ENCODE measurements at regions not wholly inside any gene's neighbourhood (a gene's known extent, or its start where the extent isn't known, plus 50 kb on each side); places are given as distances from the start of the nearest gene placed in this dataset.

DNA sequence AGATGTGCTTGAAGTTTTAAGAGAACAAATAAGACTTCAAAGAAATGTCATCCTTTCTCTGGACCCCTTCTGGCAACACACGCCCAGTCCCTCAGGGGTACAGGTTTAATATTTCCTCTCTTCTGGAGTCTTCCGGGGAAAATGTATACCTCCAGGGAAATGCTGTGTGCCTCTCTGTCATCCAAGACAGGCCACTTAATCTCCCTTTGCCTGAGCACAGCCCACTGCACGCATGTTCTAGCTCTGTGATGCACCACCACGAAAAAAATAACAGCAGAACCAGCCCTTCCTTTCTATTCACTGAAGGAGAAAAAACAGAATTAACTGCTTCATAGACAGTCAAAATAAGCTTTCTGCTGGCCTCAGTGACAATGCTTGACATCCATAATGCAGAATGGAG is 140.1 kb downstream of the RBFOX3 start:
- DNase-seq (ENCODE audit: low read depth), result no peak

DNA sequence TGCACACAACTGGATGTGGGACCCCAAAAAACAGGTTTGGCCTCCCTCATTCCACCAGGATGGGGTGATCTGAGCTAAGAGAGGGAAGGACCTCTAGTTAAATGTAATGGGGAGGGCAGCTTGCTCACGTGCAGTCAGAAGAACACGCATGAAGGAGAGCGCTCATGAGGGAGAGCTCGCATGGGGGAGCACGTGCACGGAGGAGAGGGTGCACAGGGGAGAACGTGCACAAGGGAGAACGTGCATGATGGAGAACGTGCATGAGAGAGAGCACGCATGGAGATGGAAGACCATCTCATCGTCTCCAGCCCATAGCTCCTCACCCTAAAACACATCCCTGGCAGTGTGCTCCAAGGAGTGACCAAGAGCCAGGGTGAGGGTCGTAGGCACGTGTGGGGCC is 141.2 kb downstream of the RBFOX3 start:
- DNase-seq (ENCODE audit: low read depth), result no peak

DNA sequence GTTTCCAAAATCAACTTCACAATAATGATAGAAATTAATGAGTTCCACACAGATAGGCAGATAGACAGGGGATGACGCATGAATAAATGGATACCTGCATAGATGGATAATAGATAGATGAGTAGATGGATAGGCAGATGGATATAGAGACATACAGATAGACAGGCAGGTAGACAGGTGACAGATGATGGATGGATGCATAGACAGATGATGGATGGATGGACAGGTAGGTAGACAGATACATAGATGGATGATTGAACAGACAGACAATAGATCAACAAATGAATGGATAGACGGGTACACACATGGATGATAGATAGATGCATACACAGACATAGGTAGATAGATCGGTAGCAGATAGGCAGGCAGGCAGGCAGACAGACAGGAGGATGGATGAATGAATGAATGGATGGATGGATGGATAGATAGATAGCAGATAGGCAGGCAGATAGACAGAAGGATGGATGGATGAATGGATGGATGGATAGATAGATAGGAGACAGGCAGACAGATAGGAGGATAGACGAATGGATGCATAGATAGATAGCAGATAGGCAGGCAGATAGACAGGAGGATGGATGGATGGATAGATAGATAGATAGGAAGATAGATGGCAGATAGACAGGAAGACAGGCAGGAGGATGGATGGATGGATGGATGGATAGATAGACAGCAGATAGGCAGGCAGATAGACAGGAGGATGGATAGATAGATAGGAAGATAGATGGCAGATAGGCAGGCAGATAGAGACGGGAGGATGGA is 142.5 kb downstream of the RBFOX3 start:
- no peak for DNase-seq (ENCODE audit: low read depth)

DNA sequence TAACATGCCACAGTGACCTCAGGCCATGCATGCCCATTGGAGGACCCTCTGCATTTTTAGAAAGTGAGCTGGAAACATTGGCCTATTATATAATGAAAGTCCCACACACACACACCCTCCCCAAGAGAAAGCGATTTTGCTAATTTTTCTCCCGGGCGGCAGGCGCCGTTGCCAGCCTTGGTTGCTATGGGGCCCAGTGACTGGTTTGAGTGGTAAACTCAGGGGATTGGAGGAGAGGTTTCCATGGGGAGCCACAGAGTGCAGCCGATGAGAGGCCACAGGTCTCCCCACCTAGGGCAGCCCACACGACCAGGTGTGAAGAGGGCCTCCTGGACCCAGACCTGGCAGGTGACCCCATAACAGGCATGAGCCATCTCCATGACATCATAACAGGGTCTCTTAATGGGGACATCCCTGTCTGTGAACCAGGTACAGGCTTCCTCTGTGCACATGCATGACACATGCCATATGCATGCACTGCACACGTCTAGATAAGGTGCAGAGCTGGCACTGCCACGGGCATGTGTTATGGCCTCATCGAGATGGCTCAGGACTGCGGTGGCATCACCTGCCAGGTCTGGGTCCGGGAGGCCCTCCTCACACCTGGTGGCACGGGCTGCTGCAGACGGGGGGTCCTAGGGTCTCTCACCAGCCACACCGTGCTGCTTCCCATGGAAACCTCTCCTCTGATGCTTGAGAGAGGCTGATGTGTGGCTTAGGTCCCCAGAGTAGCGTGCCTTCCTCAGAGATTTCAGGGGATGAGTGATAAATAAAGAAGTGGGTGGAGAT is 144.1 kb downstream of the RBFOX3 start:
- no peak for DNase-seq (ENCODE audit: low read depth)

DNA sequence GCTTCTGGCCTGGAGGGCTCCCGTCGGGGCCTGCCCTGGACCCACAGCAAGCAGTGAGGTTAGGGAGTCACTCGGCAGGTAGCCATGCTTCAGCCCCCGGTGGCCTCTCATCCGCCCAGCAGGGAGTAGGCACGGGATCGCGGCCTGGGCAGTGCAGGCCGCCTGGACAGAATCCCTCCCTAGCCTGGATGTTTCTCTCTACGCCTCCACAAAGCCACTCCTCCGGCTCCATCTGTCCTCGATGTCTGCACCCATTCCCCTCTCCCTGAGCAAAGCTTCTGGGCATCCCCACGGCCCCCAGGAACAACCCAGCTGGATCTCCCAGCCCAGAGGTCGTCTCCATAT is 145.2 kb downstream of the RBFOX3 start:
- DNase-seq (ENCODE audit: low read depth), result no peak

DNA sequence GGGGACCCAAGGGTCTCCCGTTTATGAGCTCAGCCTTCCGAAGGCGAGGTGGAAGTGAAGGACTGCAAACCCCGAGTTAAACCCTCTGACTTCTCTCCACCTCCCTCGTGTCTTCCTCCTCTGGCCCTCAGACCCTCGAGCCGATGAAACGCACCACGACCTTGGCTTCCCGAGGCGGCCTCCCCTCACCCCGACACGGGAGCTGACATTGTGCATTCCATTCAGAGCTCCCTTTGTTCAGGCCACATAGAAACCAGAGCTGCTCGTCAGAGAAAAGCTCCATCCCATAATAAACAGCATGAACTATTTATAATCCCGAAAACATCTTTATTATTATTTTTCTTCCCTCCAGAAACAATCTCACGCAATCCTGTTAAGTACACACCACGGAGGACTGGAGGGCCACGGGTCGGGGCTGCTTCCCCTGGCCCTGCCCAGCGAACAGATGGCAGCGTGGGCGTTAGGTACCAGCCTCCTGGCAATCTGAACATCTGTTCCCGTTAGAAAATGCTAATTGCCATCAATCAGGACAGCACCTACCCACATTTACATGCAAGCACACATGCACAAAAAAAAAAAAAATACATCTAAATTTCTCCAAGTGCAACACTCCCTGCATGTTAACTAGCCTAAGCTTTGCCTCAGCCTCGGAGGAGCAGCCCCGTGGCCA is 145.7 kb downstream of the RBFOX3 start:
- DNase-seq (ENCODE audit: low read depth), result no peak

DNA sequence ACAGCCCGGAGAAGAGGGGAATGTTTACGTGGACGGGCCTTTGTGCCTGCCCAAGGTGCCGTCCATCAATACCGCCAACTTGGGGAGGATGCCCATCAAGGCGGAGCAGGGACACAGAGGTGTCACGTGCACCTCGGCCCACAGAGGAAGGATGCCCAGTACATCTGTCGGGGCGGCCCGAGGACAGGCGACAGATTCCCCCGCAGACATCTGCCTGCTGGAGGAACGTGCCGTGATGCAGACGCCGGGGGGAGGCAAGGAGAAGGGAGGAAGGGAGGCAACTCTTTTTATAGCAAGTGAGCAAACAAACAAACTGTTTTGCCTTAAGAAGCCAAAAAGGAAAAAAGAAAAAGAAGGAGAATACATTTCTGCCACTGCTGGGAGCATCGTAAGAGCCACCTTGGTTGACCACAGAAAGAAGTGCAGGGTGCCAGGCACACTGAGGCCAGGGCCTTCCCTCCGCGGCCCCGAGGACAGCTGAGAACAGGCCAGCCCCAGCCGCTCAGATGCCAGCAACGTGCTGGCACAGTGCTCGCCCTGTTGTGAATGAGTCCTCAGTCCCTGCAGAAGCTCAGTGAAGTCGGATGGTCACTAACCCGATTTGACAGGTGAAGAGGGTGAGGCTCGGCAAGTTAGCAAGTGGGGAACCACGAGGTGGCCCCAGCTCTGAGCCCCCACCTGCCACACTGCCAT is 146.4 kb downstream of the RBFOX3 start:
- DNase-seq (ENCODE audit: low read depth), result no peak

DNA sequence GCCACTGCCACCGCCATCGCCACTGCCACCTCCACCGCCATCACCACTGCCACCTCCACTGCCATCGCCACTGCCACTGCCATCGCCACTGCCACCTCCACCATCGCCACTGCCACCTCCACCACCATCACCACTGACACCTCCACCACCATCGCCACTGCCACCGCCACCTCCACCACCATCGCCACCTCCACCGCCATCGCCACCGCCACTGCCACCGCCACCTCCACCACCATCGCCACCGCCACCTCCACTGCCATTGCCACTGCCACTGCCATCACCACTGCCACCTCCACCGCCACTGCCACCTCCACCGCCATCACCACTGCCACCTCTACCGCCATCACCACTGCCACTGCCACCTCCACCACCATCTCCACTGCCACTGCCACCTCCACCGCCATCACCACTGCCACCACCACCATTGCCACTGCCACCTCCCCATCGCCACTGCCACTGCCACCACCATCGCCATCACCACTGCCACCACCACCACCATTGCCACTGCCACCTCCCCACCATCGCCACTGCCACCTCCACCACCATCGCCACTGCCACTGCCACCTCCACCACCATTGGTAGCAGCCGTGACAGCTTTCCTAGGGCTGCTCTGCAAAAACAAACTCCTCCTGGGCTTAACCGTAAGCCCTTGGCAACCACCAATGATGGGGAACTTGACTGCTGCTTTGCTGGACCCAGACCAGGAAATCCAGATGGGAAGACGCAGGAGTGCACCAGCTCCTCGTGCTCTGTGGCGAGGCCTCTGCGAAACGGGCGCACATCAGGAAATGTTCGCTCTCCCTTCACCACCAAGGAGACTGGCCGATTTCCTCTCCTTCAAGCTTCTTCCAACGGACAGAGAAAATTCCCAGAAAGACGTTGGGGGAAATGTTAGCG is 147.2 kb downstream of the RBFOX3 start:
- DNase-seq (ENCODE audit: low read depth), result no peak

DNA sequence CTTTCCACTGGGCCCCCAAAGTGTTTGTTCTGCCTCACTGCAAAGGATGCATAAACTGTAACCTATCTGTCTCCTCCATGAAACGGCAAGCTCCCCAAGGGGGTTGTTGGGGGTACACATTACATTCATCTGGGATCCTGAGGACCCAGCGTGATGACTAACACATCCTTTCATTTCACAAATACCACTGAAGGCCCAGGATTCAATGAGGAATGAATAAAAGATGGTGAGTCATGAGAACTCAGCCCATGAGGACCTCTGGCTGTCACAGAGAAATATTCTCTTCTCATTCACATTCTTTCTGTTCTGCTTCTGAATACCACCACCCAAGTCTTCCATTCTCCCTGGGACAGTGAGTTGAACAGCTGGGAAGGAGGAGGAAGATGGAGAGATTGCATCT is 149.8 kb downstream of the RBFOX3 start:
- no peak for DNase-seq (ENCODE audit: low read depth)

DNA sequence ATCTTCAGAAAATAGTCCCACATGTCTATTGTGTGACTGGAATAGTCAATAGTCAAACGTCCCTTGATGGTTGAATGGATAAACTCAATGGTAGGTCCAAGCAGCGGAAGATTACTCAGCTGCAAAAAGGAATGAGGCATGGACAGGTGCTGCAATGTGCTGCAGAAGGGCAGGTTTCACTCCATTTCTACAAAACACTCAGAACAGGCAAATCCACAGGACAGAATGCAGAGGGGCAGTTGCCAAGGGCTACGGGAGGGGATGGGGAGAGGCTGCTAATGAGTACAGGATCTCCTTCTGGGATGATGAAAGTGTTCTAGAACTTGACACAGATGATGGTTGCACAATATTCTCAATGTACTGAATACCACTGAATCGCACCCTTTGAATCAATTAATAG is 151.0 kb downstream of the RBFOX3 start:
- DNase-seq (ENCODE audit: low read depth), result no peak

DNA sequence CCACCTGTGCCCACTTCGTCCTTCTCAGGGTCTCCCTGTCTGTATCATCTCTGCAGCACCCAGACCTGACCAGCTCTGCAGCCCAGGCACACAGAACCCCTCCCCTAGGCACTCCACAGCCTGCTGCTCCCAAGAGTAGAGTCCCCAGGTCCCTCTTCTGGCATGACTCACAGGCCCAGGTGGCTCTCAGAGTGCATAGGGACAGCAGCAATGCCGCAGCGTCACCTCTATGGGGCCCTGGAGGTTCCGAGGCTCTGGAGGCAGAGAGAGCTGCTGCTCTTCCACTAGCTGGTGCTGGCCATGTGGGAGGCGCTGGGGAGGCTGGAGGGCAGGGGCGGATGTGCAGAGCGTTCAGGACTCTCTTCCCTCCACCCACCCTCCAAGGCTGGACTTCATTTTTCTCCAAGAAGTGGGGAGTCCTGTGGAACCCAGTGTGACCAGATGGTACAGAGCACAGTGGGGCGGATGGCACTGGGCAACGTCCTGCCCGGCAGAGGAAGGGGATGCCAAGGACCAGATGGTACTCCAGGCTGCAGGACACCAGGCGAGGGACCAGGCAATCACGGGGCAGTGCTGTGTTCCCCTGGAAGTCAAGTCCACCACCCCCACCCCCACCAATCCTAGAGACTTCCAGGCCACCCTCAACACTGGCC is 151.7 kb downstream of the RBFOX3 start:
- DNase-seq (ENCODE audit: low read depth), result no peak

DNA sequence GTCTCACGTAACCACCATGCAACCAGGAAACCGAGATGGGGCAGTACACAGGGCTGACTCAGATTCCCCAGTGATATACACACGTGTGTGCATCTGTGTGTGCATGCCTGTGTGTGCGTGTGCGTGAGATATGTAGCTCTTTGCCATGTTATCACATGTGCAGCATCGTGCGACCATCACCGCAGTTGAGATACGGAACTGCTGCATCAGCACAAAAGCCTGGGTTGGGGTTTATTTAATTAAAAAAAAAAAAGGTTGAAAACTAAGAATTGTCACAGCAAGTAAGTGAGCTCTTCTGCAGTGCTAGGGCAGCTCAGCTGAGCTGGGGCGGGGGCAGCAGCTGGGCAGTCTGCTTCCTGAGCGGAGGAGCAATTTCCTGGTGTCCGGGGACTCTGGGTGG is 152.5 kb downstream of the RBFOX3 start:
- no peak for DNase-seq (ENCODE audit: low read depth)

DNA sequence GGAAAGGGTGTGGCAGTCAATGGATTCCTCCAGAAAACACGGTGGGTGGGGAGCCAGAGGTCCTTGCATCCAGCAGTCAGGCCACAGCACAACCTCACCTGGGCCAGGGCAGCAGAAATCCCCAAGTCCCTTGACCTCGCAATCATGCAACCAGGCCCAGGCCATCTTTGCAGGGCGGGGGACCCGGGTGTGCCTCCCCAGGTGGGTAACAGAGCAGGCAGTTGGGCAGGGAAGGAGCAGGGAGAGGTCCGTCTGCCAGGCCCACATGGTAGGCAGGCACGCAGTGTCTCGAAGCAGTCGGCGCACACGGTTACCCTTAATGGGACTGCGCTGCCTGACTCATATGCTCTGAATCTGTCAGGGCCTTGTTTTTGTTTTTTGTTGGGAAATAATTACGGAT is 153.0 kb downstream of the RBFOX3 start:
- no peak for DNase-seq (ENCODE audit: low read depth)

DNA sequence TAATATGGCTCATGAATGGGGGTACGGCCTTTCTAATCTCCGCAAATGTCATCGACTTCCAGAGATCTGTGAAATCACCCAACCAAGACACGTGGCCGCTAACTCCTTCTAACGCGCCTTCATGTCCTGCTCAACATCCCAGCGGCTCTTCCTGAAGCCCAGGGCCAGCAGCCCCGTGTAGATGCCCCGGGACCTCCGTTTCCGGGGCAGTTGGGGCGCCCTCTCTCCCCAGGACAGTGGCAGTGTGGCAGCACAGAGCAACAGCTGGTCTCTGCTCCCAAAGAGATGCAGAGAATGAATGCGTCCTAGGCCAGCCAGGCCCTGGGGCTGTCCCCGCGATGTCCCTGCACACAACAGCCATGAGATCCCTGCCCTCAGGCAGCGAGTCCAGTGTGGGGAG is 153.5 kb downstream of the RBFOX3 start:
- DNase-seq (ENCODE audit: low read depth), result no peak

DNA sequence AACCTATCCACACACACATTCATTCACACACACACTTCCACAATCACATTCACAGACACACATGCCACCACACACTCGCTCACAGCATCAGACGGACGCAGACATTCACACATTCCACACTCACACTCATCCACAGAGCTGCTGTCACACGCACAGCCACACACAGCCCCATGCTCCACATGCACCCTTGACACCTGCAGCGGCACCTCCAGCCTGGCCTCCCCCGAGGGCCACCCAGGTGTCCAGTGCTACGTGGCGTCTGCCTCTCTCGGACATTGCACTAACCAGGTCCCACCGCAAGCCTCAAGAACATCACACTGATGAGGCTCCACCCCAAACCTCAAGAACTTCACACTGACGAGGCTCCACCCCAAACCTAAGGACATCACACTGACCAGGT is 155.2 kb downstream of the RBFOX3 start:
- DNase-seq (ENCODE audit: low read depth), result no peak

DNA sequence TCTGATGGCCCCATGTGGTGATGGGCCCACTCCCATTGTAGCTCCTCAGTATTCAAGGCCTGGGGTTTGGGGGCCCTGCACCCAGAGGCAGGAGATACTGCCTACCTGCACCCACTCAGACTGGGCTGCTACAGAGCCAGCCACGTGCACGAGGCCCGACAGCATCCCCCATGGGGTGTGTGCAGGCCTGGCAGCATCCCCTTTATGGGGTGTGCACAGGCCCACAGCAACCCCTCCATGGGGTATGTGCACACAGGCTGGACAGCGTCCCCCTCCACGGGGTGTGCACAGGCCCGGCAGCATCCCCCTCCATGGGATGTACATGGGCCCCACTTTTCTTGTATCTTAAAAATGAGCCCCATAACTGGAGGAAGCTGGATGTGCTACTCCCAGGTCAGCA is 156.0 kb downstream of the RBFOX3 start:
- DNase-seq (ENCODE audit: low read depth), result no peak

DNA sequence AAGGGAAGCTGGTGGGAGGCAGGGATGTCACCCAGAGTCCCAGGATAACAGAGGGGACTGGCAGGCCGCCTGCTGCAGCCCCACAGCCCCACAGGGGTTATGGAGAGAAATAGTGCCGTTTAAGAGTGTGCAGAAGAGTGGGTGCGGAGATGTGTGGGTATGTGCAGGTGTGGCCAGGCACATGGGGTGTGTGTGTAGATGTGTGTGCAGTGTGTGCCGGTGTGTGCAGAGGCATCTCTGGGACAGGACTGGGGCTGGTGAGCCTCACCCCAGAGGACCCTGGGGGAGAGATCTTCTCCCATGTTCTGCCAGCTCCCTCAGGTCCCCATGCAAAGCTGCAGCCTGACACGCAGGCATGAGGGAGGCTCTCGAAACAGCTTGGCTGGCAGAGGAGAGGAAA is 157.4 kb downstream of the RBFOX3 start:
- DNase-seq (ENCODE audit: low read depth), result no peak

DNA sequence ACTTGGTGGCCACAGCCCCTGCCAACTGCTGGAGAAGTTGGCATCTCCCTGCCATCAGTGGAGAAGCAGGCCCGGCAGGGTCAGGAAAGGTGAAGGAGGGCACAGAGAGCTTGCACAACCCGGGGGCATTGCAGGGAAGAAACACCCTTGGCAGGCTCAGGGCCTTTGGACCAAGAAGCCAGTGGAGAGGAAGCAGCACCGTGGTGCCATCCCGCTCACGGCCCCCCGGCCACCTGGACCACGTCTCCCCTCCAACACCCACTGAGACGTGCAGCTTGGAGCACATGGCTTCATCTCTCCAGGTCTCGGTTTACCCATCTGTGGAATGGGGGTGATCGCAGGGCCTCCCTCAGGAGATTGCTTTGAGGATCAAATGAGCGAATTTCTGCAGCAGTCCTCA is 158.1 kb downstream of the RBFOX3 start:
- DNase-seq (ENCODE audit: low read depth), result no peak

DNA sequence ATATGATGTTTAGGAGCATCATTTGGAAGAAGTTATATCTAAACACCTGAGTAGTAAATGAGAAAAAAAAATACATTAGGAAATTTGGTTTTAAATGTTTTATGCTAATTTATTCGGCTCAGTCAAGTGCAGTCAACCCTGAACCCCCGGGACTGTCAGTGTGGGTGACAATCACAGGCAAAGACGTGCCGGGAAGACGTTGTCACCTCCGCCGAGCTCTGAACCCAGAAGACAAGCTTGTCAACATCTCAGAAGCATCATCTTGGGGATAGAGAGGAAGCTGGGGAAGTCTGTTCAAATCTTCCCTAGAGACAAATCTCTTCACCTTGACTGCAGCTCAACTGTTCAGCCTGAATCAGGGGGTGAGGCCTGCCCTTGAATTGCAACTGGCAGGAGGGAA is 159.7 kb downstream of the RBFOX3 start:
- DNase-seq (ENCODE audit: low read depth), result no peak

DNA sequence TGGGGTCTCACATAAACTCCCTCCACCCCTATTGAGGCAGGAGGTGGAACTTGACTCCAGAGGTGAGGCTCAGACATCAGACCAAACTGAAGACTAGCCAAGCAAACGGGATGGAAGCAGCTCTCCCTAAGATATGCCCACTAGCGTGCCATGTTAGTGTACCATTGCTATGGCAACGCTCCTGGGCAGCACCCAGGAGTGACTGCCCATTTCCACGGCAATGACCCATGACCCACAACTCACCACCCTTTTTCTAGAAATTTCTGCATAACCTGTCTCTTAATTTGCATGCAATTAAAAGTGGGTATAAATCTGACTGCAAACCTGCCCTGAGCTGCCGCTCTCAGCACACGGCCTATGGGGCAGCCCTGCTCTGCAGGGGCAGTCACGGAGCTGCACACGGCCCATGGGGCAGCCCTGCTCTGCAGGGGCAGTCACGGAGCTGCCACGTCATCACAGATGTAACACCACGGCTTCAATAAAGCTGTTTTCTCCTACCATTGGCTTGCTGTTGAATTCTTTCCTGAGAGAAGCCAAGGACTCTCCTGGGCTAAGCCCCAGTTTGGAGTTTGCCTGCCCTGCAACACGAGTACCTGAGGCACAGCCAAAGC is 164.3 kb downstream of the RBFOX3 start:
- DNase-seq (ENCODE audit: low read depth), result no peak

DNA sequence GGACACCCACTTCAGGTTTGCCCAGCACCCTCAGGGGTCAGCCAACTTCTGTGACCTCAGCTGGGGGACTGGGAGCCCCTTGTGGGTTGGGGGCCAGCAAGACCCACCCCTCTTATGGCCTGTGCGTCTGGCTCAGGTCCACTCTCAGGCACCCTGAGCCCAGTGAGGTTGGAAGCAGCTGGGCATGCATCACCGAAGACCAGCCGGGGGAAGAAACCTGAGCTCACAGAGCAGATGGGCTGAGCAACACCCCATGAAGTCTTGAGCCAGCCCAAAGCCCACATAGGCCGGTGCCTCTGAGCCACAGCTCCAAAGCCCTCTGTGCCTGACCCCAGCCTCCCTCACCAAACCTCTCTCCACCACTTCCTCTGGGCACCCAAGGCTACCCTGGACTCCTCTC is 166.7 kb downstream of the RBFOX3 start:
- no peak for DNase-seq (ENCODE audit: low read depth)

Measured in activated T-helper 9 cell treated with anti-CD3 and anti-CD28 coated beads, Interleukin-2, amount 50 U/mL, for 16 hours (primary cell).